NCI-H2029 (cell line): ENCODE measurements at regions not wholly inside any gene's neighbourhood (a gene's known extent, or its start where the extent isn't known, plus 50 kb on each side); places are given as distances from the start of the nearest gene placed in this dataset.
"Not testable (repeated sequence)": the region's sequence is repeated elsewhere in the genome, so short reads cannot be mapped to it uniquely, and the experiment has no call there.

Source experiments
- DNase-seq: peaks from one replicate; lab custom pipeline; 2025; lab: John Stamatoyannopoulos, UW

DNA sequence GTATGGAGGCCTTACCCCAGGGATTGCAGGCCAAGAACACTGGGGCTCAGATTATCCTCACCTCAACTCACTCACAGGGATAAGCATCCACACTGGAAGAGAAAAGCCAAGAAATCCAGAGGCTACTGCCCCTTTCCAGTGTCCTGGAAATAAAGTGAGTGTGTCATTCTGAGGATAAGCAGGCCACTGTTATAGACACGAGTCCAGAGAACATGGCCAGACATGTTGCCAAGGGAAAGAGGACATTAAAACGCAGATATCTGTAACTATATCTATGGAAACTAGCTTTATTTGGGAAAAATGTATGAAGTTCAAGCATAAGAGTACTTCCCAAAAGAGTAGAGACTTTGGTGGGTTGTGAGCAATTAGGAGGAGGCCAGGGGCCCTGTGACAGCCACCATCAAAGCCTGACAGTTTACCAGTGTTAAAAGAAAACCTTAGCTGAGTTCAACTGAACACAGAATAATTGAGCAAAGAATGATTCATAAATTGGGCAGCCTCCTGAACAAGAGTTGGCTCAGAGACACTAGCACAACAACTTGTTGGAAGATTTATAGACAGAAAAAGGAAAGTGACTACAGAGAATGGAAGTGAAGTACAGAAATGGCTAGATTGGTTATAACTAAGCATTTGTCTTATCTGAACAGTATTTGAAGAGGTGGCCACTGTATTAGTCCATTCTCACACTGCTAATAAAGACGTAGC, 1222.2 kb downstream of the STIM2 start:
- no peak for DNase-seq

DNA sequence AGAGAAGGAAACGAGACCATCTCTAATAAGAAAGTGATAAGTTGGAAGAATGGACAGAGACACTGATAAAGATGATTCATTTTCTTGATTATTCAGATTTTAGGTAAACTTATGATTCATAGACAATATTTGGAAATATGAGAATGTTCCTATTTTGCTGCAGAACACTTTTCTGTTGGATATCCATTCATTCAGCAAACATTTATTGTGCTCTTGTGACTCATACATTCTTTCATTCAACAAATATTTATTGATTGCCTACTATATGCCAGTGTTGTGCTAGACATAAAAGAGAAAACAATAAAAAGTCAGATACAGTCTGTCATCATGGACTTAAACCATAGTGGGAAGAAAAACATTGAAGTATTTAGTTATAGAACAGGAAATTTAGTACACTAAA, 1232.0 kb downstream of the STIM2 start:
- no peak for DNase-seq

DNA sequence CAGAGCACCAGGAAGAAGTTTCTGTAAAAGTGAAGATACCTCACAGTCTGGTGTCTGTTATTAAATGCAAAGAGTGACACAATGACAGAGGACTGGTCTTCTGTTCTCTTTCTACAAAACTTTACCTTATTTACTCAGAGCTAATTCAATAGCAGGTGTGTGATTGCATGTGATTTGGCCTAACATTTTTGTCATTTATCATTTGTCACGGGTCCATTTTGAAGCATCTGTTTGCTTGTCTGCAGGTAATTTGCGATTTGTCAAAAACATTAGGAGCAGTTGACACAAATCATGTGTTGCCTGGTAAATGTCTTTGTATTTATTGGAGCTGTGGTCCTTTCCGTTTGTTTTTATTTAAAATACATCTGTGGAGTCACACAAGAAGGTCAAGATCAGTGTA, 1232.4 kb downstream of the STIM2 start:
- no peak for DNase-seq

DNA sequence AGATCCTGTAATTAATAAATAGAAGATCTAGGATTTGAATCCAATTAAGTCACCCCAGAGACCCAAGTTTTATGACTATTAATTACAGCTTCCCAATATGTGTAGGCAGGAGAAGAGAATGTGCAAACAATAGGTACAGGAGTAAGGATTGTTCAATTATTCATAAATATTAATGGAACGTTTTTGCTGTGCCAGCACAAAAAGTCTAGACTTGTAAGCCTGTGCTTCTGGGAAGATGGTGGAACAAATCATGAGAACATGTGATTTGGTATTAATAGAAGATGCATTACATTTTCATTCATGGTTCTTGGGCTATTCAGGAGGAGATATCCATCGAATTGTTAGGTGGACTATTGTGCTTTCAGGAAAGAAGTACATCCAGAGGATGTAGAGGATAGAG, 1240.9 kb downstream of the STIM2 start:
- no peak for DNase-seq

DNA sequence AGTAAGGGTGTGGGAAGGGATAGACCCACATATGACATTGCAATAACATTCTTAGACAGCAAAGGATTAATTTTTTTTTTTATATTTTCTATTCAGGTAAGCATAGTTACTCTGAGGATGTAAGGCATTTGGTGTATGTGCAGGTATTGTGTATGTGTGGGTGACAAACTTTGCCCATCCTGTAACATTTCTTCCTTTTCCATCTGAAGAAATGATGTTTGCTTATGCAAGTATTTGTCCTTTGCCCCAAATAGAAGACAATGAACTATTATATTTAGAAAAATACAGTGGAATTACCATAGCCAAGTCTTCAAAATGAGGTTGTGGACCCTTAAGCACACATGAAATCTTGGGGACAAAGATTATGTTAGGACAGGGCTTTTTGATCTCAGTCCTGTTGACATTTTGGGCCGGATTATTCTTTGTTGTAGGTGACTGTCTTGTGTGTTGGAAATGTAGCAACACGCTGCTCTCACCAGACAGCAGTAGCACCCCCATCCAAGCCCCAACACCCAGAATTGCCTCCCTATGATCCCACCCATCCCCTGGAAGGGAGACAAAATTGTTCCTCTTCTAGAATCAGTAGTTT, 1244.7 kb downstream of the STIM2 start:
- no peak for DNase-seq

DNA sequence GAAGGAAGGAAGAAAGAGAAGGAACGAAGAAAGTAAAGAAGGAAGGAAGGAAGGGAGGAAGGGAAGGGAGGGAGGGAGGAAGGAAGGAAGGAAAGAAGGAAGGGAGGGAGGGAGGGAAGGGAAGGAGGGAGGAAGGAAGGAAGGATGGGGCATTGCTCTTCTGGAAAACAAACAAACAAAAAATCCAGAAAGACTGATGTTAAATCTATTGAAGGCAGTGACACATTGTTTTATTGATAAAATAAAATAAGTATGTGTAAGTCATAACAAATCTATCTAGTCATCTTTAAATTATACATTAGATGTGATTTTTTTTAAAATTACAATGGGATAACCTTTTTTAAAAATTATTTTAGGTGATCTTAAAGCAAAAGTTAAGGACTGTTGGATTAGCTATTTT, 1245.5 kb downstream of the STIM2 start:
- no peak for DNase-seq

DNA sequence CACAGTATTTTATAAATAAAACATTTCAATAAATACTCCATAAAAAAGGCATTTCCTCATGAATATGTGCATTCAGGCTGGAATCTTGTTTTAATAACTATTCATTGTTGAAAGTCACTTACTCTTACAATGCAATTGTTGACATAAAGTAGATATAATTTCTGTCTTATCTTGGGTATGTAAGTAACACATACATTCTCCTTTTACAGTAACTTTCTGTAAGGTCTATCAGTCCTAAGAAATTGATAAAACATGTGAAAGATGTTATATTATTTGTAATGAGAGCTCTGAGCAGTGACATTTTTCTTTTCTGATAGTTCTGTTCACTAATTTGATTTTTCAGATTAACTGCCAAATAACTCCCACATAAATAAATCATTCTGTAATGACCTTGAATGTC, 1249.2 kb downstream of the STIM2 start:
- no peak for DNase-seq

DNA sequence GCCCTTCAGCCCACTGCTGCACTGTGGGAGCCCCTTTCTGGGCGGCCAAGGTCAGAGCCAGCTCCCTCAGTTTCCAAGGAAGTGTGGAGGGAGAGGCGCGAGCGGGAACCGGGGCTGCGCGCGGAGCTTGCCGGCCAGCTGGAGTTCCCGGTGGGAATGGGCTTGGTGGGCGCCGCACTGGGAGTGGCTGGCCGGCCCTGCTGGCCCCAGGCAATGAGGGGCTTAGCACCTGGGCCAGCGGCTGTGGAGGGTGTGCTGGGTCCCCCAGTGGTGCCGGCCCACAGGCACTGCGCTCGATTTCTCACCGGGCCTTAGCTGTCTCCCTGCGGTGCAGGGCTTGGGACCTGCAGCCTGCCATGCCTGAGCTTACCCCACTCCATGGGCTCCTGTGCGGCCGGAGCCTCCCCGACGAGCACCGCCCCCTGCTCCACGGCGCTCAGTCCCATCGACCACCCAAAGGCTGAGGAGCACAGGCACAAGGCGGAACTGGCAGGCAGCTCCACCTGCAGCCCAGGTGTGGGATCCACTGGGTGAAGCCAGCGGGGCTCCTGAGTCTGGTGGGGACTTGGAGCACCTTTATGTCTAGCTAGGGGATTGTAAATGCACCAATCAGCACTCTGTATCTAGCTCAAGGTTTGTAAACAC, 1252.2 kb downstream of the STIM2 start:
- DNase-seq = not testable (repeated sequence)

DNA sequence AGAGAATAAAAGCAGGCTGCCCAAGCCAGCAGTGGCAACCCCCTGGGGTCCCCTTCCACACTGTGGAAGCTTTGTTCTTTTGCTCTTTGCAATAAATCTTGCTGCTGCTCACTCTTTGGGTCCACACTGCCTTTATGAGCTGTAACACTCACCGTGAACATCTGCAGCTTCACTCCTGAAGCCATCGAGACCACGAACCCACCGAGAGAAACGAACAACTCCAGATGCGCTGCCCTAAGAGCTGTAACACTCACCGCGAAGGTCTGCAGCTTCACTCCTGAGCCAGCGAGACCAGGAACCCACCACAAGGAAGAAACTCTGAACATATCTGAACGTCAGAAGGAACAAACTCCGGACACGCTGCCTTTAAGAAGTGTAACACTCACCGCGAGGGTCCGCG, 1252.9 kb downstream of the STIM2 start:
- DNase-seq = not testable (repeated sequence)

DNA sequence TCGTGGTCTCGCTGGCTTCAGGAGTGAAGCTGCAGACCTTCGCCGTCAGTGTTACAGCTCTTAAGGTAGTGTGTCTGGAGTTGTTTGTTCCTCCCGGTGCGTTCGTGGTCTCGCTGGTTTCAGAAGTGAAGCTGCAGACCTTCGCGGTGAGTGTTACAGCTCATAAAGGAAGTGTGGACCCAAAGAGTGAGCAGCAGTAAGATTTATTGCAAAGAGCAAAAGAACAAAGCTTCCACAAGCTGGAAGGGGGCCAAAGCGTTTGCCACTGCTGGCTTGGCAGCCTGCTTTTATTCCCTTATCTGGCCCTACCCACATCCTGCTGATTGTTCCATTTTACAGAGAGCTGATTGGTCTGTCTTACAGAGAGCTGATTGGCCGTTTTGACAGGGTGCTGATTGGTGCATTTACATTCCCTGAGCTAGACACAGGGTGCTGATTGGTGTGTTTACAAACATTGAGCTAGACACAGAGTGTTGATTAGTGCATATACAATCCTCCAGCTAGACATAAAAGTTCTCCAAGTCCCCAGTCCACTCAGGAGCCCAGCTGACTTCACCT, 1256.0 kb downstream of the STIM2 start:
- peak; percentile 0 for DNase-seq

DNA sequence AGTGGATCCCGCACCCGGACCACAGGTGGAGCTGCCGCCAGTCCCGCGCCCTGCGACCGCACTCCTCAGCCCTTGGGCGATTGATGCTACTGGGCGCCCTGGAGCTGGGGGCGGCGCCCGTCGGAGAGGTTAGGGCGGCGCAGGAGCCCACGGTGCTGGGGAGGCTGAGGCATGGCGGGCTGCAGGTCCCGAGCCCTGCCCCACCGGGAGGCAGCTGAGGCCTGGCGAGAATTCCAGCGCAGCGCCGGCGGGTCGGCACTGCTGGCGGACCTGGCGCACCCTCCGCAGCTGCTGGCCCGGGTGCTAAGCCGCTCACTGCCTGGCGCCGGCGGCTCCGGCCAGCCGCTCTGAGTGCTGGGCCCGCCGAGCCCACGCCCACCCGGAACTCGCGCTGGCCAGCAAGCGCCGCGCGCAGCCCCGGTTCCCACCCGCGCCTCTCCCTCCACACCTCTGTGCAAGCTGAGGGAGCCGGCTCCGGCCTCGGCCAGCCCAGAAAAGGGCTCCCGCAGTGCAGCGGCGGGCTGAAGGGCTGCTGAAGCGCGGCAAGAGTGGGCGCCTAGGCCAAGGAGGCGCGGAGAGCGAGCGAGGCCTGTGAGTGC, 1256.5 kb downstream of the STIM2 start:
- no peak for DNase-seq

DNA sequence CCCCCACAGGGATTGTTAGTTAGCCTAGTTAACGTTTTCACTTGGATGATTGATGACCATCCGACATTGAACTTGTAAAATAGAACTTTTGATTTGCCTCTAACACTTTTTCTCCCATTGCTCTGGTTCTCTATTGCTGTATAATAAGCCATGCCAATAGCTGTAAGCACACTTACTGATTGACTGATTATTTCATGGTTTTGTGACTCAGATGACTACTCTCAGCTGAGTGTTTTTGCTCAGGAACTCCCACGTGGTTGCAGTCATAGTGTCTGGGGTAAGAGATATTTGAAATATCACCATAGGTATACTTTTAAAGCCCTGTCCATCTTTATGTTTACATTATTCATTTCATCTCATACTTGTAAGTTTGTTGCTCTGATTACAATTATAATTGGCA, 1285.5 kb downstream of the STIM2 start:
- no peak for DNase-seq

DNA sequence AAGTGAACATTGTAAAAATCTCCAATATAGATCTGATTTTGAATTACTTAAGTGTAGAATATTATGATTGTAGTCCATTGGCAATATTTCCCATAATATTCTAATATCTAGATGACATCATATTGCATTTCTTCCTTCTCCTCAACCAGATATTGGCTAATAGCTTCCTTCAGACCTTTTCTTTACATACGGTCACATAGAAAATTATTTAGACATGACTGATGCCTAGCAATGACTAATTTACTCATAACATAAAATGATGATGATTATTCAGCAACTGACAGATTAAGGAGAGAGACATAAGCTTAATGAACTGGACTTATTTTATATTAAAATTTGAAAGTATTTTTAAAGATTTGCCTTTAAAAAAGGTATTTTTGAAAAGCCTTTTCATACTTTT, 1287.6 kb downstream of the STIM2 start:
- DNase-seq = no peak

DNA sequence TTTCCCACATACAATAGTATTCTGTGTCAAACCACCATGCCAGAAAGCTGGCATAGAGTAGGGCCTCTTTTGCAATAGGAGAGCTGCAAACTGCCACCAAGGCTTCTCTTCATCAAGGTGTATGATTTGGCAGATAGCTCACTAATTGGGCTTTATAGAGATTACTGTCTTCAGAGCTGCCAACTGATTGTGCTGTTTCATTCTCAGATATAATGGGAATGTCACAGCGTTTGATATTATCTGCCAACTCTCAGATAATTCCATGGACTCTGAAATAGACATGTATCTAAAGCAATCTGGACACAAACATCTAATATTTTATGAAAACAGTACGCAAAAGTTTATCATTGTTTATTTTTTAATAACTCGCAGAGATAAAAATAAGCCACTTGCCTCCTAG, 1289.1 kb downstream of the STIM2 start:
- no peak for DNase-seq

DNA sequence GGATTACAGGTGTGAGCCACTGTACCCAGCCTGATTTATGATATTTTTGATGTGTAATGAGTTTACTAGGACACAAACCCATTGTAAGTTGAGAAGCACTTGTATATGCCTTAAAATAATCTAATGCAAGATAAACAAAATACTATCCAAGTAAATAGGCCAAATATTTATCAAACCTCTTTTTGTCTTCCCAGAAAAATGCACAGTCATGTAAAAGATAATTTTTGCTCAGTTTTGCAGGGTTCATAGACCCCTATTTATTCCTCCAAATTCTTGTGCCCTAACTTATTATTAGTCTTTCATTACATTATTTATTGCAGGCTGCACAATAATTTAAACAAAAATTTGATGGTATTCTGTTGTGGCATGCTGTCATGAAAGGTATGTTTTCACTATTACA, 1290.7 kb downstream of the STIM2 start:
- no peak for DNase-seq

DNA sequence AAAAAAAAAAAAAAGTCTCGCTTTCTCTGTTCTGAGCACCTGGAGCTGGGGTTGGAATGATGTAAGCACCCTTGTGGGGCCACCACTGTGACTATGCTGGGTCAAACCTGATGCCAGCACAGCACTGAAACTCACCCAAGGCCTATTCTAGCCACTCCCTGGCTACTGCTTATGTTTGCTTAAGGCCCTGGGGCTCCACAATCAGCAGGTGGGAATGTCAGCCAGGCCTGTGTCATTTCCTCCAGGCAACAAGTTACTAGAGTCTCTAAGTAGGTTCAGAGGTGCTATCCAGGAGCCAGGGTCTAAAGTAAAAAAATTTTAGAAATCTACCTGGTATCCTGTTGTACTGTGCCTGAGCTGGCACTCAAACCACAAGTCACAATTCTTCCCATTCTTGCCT, 1306.8 kb downstream of the STIM2 start:
- DNase-seq = no peak

DNA sequence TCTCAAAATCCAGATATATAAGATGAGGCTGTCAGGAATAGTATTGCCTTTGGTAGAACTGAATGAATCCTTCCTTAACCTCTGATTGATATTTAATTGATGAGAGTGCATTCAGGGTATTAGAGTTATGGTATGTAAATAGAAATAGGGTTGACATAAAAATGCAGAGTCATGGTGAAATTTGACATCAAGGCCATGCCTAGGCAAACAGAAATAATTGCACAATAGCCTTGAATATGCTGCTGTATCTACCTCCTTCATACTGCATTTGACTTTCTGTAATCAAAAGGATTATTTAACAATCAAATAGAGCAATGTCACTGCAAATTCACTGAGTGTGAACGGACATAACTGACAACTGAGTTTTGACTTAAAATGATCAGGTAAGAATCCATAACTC, 1316.3 kb downstream of the STIM2 start:
- DNase-seq = no peak

DNA sequence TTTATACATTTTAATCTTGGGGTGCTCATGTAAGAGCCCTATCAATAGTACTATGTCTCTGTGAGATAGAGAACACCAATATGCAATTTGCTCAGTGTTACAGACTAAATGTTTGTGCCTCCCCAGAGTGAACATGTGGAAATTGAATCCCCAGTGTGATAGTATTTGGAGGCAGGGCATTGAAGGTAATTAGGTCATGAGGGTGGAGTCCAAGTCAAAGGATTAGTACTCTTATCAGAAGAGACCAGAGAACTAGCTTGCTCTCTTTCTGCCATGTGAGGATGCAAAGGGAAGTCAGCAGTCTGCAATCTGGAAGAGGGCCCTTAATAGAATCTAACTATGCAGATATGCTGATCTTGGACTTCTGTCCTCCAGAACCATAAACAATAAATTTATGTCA, 1317.0 kb downstream of the STIM2 start:
- no peak for DNase-seq

DNA sequence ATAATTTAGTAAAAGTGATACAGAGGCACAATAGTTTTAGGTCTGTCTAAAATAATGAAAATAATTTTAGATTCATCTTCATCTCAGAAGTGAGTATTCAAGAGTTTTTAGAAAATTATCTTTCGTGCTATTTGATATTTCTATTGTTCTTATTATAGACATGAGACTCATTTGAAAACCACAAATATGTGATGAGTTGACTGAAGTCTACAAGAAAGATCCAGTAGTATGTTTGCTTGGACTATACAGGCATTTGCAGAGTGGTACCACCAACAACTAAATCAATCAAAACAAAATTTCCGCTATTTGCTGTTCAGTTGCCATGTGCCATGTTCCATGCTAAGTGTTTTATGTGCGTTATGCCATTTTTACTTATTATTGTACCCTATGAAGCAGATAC, 1318.5 kb downstream of the STIM2 start:
- no peak for DNase-seq

DNA sequence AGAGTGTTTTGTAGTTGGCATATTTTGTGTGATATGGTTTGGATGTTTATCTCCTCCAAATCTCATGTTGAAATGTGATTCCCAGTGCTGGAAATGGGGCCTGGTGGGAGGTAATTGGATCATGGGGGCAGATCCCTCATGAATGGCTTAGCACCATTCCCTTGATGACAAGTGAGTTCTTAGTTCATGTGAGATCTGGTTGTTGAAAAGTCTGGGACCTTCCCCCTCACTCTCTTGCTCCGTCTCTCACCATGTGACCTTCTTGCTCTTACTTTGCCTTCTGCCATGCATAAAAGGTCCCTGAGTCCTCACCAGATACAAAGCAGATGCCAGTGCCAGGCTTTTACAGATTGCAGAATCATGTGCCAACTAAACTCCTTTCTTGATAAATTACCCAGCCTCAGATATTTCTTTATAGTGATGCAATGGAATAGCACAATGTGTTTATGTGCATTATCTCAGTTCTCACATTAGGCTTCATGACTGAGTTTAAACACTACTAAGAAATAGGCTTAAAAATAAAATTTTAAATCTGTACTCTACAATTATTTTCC, 1348.8 kb downstream of the STIM2 start:
- DNase-seq = no peak

DNA sequence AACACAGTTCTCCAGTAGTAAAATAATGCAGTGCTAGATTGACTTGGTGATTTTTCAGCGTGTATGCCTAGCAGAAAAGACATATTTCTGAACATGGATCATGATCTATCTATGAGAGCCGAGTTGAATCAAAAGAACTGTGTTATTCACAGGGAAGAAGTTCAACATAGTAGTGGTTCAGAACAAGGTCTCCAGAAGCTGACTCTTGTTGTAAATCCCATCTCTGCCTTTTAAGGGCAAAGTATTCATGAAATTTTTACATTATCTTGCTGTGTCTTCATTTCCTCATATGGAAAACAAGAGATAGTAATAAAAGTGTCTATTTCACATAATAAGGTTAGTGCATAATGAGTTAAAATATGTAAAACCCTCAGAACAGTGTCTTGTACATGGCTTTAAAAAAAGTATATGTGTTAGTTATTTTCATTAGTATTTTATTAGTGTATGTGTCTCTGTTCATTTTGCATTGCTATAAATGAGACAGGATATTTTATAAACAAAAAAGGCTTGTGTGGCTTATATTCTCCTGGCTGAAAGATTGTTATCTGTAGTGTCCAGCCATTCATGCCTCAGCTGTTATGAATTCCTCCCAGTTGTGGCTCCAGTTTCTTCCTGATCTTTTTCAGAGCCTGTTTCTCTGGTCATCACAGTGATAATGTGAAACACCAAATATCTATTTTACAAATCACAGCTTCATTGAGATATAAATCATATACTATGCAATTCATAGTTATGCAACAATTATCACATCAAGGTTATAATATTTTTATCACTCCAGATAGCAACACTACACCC, 1351.2 kb downstream of the STIM2 start:
- DNase-seq = no peak

DNA sequence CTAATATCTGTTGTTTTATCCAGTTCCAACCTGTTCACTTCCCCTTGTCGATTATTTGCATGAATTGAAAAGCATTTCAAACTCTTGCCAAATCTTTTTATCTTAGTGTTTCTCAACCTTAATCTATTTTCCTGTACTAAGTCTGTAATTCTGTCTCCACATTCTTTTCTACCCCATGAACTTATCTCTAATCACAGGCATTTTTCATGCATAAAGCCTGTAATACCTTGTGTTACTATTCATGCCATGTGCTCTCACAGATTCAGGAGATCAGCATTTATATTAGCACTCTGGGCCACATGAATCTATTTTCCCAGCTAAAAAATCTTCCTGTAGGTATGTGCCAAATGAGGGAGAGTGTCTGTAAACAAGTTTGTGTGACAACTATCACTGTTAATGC, 1360.9 kb downstream of the STIM2 start:
- no peak for DNase-seq
